ENCODE measurements at regions not wholly inside any gene's neighbourhood (a gene's known extent, or its start where the extent isn't known, plus 50 kb on each side); places are given as distances from the start of the nearest gene placed in this dataset.

DNA sequence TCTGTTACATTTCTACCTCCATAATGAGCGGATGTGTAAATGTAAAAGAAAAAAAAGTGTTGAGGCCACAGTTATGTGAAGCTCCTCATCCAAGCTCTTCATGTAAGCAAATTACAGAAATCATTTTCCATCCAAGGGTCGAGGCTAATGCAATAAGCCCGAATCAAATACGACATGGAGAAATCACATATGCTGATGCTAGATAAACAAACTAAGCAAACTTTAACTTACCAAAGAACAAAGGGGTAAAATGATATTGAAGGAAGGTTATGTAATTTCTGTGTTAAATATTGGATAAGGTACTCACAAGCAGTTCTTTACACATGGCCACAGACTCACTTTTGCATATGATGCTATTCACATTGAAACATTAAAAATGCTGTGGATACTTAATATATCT is 310.2 kb upstream of the ID2 start:
- no peaks in the 10 kb centered on the region for H3K9me3 ChIP-seq (ENCODE audit: low read length)
- H3K9me2 ChIP-seq (ENCODE audit: insufficient read depth, low read length) = no peaks in the 10 kb centered on the region
- no peak overlapping the region for H3K4me2 ChIP-seq (ENCODE audit: low read length)
- no peak overlapping the region for H3K27ac ChIP-seq (ENCODE audit: low read length)
- no peaks in the 10 kb centered on the region for H3K79me2 ChIP-seq (replicated peaks; ENCODE audit: insufficient read depth, low read length)
- no peak for TF ChIP-seq SMC3 (conservative IDR thresholded peaks at IDR 0.05; ENCODE audit: poor library complexity)
- no peak for TF ChIP-seq TAF1 (IDR thresholded peaks at IDR 0.05; ENCODE audit: low read depth)
- no peak for TF ChIP-seq EZH2 (IDR thresholded peaks at IDR 0.05; ENCODE audit: borderline replicate concordance, insufficient read depth, low read length, poor library complexity, severe bottlenecking)
- no peak for TF ChIP-seq RAD21 (conservative IDR thresholded peaks at IDR 0.05)
- TF ChIP-seq POLR2AphosphoS5 (IDR thresholded peaks at IDR 0.05) = no peak
- H4K20me1 ChIP-seq (ENCODE audit: insufficient read depth) = no peaks in the 10 kb centered on the region
- H3K36me3 ChIP-seq (ENCODE audit: insufficient read depth, low read length) = no peaks in the 10 kb centered on the region
- H3K4me3 ChIP-seq (ENCODE audit: low read length) = no peak overlapping the region
- no peaks in the 10 kb centered on the region for H3F3A ChIP-seq (ENCODE audit: insufficient read depth, low read length, poor library complexity, severe bottlenecking)
- H3K9ac ChIP-seq (ENCODE audit: low read length) = no peak overlapping the region
- no peaks in the 10 kb centered on the region for H3K27me3 ChIP-seq (ENCODE audit: insufficient read depth, low read depth, low read length)
- no peak overlapping the region for H2AFZ ChIP-seq (ENCODE audit: low read depth, low read length)

DNA sequence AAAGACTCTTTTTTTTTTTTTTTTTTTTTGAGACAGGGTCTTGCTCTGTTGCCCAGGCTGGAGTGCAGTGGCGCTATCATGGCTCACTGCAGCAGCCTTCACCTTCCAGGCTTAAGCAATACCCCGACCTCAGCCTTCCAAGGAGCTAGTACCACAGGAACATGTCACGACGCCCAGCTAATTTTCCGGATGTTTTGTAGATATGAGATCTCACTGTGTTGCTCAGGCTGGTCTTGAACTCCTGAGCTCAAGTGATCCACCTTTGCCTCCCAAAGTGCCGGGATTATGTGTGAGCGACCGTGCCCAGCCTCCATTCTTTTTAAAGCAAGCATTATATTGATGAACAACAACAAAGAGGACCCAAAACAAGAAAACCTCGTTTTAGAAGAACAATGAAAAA is 307.1 kb upstream of the ID2 start:
- H3K9me3 ChIP-seq (ENCODE audit: low read length) = no peaks in the 10 kb centered on the region
- no peaks in the 10 kb centered on the region for H3K9me2 ChIP-seq (ENCODE audit: insufficient read depth, low read length)
- no peak overlapping the region for H3K4me2 ChIP-seq (ENCODE audit: low read length)
- no peaks in the 10 kb centered on the region for H3K36me3 ChIP-seq (ENCODE audit: insufficient read depth, low read length)
- H4K20me1 ChIP-seq (ENCODE audit: insufficient read depth) = no peaks in the 10 kb centered on the region
- no peak overlapping the region for H2AFZ ChIP-seq (ENCODE audit: low read depth, low read length)
- no peaks in the 10 kb centered on the region for H3K27me3 ChIP-seq (ENCODE audit: insufficient read depth, low read depth, low read length)
- no peak overlapping the region for H3K27ac ChIP-seq (ENCODE audit: low read length)
- TF ChIP-seq RAD21 (conservative IDR thresholded peaks at IDR 0.05) = no peak
- no peak for TF ChIP-seq TAF1 (IDR thresholded peaks at IDR 0.05; ENCODE audit: low read depth)
- no peak for TF ChIP-seq EP300 (conservative IDR thresholded peaks at IDR 0.05; ENCODE audit: poor library complexity, severe bottlenecking)
- no peak for TF ChIP-seq SMC3 (conservative IDR thresholded peaks at IDR 0.05; ENCODE audit: poor library complexity)
- TF ChIP-seq, protein P1, sequence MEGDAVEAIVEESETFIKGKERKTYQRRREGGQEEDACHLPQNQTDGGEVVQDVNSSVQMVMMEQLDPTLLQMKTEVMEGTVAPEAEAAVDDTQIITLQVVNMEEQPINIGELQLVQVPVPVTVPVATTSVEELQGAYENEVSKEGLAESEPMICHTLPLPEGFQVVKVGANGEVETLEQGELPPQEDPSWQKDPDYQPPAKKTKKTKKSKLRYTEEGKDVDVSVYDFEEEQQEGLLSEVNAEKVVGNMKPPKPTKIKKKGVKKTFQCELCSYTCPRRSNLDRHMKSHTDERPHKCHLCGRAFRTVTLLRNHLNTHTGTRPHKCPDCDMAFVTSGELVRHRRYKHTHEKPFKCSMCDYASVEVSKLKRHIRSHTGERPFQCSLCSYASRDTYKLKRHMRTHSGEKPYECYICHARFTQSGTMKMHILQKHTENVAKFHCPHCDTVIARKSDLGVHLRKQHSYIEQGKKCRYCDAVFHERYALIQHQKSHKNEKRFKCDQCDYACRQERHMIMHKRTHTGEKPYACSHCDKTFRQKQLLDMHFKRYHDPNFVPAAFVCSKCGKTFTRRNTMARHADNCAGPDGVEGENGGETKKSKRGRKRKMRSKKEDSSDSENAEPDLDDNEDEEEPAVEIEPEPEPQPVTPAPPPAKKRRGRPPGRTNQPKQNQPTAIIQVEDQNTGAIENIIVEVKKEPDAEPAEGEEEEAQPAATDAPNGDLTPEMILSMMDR (IDR thresholded peaks at IDR 0.05; ENCODE audit: poor library complexity, severe bottlenecking) = no peak
- TF ChIP-seq, protein P2, sequence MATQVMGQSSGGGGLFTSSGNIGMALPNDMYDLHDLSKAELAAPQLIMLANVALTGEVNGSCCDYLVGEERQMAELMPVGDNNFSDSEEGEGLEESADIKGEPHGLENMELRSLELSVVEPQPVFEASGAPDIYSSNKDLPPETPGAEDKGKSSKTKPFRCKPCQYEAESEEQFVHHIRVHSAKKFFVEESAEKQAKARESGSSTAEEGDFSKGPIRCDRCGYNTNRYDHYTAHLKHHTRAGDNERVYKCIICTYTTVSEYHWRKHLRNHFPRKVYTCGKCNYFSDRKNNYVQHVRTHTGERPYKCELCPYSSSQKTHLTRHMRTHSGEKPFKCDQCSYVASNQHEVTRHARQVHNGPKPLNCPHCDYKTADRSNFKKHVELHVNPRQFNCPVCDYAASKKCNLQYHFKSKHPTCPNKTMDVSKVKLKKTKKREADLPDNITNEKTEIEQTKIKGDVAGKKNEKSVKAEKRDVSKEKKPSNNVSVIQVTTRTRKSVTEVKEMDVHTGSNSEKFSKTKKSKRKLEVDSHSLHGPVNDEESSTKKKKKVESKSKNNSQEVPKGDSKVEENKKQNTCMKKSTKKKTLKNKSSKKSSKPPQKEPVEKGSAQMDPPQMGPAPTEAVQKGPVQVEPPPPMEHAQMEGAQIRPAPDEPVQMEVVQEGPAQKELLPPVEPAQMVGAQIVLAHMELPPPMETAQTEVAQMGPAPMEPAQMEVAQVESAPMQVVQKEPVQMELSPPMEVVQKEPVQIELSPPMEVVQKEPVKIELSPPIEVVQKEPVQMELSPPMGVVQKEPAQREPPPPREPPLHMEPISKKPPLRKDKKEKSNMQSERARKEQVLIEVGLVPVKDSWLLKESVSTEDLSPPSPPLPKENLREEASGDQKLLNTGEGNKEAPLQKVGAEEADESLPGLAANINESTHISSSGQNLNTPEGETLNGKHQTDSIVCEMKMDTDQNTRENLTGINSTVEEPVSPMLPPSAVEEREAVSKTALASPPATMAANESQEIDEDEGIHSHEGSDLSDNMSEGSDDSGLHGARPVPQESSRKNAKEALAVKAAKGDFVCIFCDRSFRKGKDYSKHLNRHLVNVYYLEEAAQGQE (IDR thresholded peaks at IDR 0.05; ENCODE audit: borderline replicate concordance) = no peak
- TF ChIP-seq EZH2 (IDR thresholded peaks at IDR 0.05; ENCODE audit: borderline replicate concordance, insufficient read depth, low read length, poor library complexity, severe bottlenecking) = no peak
- no peak for TF ChIP-seq MXI1 (conservative IDR thresholded peaks at IDR 0.05; ENCODE audit: poor library complexity, severe bottlenecking)
- TF ChIP-seq POLR2AphosphoS5 (IDR thresholded peaks at IDR 0.05) = no peak
- H3F3A ChIP-seq (ENCODE audit: insufficient read depth, low read length, poor library complexity, severe bottlenecking) = no peaks in the 10 kb centered on the region
- H3K9ac ChIP-seq (ENCODE audit: low read length) = no peak overlapping the region
- H3K4me3 ChIP-seq (ENCODE audit: low read length) = no peak overlapping the region
- H3K79me2 ChIP-seq (replicated peaks; ENCODE audit: insufficient read depth, low read length) = no peaks in the 10 kb centered on the region

All from neural cell (in vitro differentiated cells).